ENCODE measurements at regions not wholly inside any gene's neighbourhood (a gene's known extent, or its start where the extent isn't known, plus 50 kb on each side); places are given as distances from the start of the nearest gene placed in this dataset.

GRCh38 chr2:65799141-65799854 lies 366.9 kb upstream of the SPRED2 start:
- TF ChIP-seq CTCF (IDR thresholded peaks at IDR 0.05) (no peak), POLR2AphosphoS5 (IDR thresholded peaks at IDR 0.05) (no peak)
